ENCODE measurements at regions not wholly inside any gene's neighbourhood (a gene's known extent, or its start where the extent isn't known, plus 50 kb on each side); places are given as distances from the start of the nearest gene placed in this dataset.

- TF ChIP-seq POLR2A (IDR thresholded peaks at IDR 0.05; ENCODE audit: low read depth, low read length) = no peak
- TF ChIP-seq TAF1 (IDR thresholded peaks at IDR 0.05; ENCODE audit: borderline replicate concordance, low read depth, low read length) = no peak
These were observed 921.3 kb upstream of the LCORL start for GRCh38 chr4:18942874-18943273.
